IPS DF 4.7 (cell line): ENCODE measurements at regions not wholly inside any gene's neighbourhood (a gene's known extent, or its start where the extent isn't known, plus 50 kb on each side); places are given as distances from the start of the nearest gene placed in this dataset.

ENCODE experiments used
- DNase-seq: peaks from one replicate; pipeline ENCODE4 v3.0.0-alpha.2; 2013; ENCODE audit warnings: low spot score; ENCODE audit errors: extremely low read depth

DNA sequence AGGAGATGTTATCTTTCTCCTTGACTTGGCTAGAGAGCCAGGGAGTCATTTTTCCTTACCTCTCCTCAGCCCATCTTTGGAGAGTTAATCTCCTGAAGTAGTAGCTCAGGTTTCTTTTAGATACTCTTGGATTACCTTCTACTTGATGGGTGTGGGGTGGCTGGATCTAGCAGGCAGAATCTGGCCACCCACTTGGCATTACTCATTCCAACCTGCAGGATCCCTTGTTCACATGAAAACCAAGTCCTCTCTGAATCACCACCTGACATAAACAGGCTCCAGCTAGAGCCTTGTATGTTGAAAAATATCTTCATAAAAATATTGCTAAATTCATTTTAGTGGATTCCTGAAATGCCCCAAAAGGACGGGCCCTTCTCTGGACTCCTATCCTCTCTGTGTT lies 250.6 kb upstream of the PLET1 start:
- DNase-seq = no peak

GRCh38 chr11:112511911-112512310 lies 251.3 kb upstream of the PLET1 start:
- no peak for DNase-seq

DNA sequence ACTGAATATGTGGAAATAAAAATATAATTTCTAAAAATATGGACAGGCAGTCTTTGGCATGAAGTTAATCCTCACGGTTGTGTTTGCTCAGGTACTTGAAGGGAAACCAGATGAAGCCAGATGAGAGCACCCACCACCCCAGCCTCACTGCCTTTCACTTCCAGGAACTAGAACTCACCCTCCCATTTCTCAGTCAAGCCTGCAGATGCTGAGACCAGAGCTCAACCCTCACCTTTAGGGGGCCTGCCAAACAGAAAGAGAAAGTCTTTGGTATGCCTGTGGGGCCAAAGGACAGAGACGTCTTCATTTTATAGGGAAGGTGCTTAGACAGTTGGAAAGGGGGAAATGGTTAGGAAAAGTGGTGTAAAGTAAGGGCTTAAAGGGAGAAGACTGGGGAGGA lies 252.8 kb upstream of the PLET1 start:
- DNase-seq = no peak

- no peak for DNase-seq
These were observed 253.5 kb upstream of the PLET1 start for GRCh38 chr11:112514011-112514740.

DNA sequence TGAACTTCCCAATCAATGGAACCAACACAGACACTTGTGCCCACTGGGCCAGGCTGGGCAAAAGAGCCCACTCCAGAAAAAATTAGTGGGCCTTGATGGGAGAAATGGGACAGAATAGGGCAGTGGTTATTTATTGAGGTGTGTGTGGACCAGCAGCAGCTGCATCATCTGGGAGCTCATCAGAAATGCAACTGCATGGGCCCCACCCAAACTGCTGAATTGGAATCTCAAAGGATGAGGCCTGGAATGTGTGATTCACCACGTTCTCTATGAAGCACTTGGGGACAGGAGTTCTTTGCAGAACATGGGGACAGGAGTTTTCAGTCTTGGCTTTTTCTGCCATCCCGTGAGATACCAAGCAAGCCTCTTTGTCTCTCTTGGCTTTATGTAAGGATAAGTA lies 255.6 kb upstream of the PLET1 start:
- DNase-seq = no peak

- DNase-seq = no peak
These were observed 256.1 kb upstream of the PLET1 start for GRCh38 chr11:112516755-112517154.

DNA sequence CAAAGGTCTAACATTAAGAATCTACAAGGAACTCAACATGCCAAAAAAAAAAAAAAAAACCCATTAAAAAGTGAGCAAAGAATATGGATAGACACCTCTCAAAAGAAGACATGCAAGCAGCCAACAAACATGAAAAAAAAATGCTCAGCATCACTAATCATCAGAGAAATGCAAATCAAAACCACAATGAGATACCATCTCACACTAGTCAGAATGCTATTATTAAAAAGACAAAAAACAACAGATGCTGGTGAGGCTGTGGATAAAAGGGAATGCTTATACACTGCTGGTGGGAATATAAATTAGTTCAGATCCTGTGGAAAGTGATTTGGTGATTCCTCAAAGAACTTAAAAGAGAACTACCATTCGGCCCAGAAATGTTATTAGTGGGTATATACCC lies 257.7 kb upstream of the PLET1 start:
- no peak for DNase-seq

DNA sequence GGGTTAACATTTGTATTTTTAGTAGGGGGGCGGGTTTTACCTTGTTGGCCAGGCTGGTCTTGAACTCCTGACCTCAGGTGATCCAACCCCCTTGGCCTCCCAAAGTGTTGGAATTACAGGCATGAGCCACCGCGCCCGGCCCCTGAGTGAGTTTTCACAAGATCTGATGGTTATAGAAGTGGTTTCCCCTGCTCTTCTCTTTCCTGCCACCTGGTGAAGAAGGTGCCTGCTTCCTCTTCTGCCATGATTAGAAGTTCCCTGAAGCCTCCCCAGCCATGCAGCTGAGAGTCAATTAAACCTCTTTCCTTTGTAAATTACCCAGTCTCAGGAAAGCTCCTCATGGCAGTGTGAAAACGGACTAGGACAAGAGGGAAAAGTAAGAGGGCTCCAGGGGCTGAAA lies 259.1 kb upstream of the PLET1 start:
- DNase-seq = no peak

DNA sequence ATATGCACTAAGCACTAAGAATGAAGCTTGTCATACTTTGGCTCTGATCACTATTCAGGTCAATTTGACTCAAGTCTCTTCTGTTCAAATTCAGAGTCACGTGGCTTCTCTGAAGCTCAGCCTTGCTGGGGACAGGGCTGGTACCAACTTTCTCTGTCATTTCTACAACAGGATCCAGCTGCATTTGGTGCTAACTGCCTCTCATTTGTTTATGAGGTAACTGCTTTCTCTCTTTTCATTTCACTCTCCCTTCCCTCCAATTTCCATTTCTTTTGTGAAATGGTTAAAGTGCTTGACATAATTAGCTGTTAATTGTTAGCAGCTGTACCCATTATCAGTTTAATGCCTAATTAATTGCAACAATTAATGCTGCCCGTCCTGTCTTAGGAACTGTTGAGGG lies 259.7 kb upstream of the PLET1 start:
- DNase-seq = no peak

DNA sequence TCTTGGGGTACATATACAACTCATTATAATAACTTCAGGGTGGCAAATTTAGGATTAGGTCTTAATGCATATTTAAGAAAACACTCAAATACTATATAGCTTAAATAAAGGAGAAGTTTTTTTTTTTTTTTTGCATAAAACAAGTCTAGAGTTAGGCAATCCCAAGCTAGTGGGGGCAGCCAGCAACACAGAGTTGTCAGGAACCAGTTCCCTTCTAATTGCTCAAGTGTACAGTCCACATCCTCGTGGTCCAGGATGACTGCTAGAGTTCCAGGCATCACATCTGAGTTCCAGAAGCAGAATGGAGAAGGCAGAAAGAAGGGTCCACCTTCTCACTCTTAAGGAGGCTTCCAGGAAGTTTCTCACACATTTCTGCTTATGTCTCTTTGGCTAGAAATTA lies 261.9 kb upstream of the PLET1 start:
- no peak for DNase-seq

- DNase-seq = no peak
These were observed 262.4 kb upstream of the PLET1 start for GRCh38 chr11:112523031-112523430.

- DNase-seq = no peak
These were observed 262.8 kb upstream of the PLET1 start for GRCh38 chr11:112523477-112523876.

- DNase-seq = no peak
These were observed 263.3 kb upstream of the PLET1 start for GRCh38 chr11:112523951-112524350.

DNA sequence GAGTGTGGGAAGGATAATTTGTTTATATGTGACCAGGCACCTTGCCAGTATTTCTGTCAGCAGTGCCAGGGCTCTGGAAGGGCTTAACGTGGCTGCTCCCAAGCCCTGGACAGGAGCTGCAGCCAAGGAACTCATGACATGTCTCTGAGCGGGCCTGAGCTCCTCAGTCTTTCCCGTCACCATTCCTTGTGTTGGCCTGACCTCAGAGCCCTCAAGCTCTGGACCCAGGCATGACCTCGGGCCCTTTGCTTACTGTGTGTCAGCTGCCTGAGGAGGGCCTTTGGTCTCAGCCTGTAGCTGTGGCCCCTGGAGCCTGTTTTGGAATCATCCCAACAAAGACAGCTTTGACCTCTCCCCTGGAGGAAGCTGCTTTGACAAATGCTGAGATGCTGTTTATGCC lies 264.1 kb upstream of the PLET1 start:
- DNase-seq = no peak

- DNase-seq = no peak
These were observed 264.6 kb upstream of the PLET1 start for GRCh38 chr11:112525270-112525669.

DNA sequence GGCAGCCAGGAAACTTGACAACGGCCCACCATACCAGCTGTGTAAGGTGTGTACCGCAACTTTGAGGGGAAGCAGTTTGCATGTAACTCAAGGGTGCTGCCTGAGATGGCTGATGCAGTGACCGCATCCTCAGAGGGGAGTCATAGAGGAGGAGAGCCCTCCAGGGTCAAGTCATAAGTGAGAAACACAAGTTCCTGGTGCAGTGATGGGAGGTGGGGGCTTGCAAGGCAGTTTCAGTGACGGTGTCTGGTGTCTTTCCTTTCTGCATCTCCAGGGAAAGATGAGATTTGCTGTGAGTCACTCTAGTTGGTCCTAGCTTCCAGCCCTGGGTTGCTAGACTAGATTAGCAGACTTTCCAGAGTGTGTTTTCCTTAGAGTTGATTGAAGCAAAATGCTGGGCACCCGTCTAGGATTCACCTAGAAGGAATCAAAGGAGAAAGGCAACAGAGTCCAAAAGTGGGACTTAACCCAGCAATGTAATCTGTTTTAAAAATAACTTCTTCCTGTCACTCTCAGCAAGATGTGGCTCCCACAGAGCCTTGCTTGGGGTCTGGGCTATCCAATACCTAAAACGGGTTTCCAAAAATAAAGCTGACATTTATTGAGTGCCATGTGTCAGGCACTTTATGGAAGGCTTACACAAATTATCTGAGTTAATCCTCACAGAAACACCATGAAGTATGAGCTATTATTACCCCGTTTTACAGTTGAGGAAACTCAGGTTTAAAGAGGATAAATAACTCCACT lies 265.4 kb upstream of the PLET1 start:
- no peak for DNase-seq

GRCh38 chr11:112526699-112527416 lies 266.2 kb upstream of the PLET1 start:
- no peak for DNase-seq

DNA sequence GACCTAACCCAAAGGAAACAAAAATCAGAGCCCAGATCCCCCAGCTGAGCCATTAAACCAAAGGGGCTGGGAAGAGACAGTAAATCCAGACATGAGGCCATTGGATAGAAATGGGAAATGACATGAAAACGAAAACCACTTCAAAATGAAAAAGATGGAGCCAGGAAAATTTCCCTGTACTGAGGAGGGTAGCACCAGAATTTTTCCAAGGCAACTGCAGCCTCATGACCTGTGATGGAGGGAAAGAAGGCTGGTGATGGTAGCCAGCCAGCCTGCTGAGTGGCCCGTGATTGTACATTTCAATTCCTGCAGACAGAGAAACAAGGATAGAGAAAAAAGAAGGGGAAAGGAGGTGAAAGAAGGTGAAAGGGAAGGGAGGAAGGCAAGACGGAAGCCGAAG lies 268.4 kb upstream of the PLET1 start:
- DNase-seq = no peak

DNA sequence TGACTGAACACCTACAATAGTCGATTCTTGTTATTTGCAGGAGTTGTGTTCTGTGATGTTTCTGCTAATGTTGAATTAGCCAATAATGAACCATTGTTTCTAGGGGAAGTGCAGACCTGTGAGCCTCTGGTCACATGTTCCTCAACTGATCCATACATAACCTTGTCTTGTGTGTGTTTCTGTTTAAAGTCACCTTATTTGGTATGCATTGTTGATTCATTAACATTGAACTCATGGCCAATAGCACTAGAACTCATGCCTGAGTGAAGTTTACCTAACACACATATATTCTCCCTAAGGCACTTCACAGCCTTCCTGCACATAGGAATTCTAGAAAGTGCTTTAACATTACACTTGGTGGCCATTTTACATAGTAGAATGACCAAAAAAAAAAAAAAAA lies 271.8 kb upstream of the PLET1 start:
- DNase-seq = no peak

DNA sequence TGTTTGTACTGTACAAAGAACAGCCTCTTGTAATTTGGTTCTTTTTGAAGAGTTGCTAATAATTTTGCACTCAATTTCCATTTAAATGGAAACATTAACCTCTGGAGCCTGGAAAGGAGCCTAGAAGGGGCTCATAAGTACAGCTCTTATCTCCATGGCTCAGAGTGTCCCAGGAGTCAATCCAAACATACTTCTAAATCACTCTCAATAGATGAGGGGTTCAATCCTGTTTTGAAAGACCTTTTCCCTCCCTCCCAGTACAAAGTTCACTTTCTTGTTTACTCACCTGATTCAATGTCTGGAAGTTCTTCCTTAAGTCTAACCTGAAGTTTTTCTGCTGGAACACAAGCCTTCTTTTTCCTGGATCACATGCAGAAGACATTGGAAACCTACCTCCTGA lies 273.0 kb upstream of the PLET1 start:
- DNase-seq = no peak

DNA sequence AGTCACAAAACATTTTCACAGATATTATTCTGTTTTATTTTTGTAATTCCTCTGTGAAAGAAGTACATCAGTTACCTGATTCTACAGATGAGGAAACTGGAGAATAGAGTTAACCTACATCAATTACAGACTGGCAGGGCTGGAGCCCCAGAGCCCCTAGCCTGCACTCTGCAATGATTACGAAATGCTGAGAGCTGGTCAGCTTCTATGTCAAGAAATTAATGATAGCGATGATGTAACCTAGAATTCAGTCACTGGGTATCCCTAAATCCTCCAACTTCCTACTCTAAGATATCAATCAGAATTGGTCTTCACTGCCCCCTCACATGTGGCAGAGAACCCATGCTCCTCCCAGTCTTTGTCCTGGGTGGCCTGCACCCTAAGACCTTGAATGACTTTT lies 273.5 kb upstream of the PLET1 start:
- no peak for DNase-seq

DNA sequence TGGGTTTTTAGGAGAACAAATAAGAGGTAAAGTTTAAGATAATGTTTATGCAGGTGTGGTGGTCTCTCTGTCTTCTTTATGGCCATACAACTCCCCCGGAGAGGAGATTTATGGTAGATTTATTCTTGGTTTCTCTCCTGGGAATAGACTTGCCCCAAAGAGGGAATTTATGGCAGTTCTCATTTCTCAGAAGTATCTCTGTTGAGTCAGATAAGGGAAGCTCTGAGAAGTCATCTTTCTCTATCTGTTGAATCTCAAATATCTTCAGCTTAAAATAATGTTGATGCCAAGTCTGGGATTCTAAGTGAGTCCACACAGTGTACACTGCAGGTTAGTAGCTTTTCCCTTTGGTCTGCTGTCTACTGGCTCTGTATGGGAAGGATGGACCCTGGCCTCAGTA lies 276.4 kb upstream of the PLET1 start:
- no peak for DNase-seq
